GM18867 (cell line): ENCODE measurements at regions not wholly inside any gene's neighbourhood (a gene's known extent, or its start where the extent isn't known, plus 50 kb on each side); places are given as distances from the start of the nearest gene placed in this dataset.
"Not testable (repeated sequence)": the region's sequence is repeated elsewhere in the genome, so short reads cannot be mapped to it uniquely, and the experiment has no call there.

ENCODE experiments used
- ATAC-seq: cut with Tn5 transposase; IDR thresholded peaks from one replicate; pipeline ENCODE4 v1.9.1; 2021; ENCODE audit warnings: mild to moderate bottlenecking, moderate library complexity; ENCODE audit not compliant: unreplicated experiment

DNA sequence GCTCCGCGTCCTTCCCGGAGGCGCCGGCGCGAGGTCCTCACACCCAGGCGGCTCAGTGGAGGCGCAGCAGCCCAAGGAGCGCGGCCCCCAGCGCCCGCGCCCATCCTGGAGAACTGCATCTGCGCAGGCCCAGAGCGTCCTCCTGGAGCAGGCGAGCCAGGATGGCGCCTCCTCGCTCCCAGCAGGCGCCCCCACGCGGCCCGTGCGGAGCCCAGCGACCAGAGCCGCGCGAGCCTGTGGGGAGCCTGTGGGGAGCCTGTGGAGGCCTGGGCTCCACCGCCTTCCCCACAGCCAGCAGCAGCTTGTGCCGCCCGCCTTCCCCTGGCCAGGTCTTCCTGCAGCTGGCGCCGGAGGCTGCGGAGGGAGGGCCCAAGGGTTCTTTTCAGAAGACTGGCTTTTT is 953.9 kb downstream of the TMEM121 start:
- not testable (repeated sequence) for ATAC-seq

DNA sequence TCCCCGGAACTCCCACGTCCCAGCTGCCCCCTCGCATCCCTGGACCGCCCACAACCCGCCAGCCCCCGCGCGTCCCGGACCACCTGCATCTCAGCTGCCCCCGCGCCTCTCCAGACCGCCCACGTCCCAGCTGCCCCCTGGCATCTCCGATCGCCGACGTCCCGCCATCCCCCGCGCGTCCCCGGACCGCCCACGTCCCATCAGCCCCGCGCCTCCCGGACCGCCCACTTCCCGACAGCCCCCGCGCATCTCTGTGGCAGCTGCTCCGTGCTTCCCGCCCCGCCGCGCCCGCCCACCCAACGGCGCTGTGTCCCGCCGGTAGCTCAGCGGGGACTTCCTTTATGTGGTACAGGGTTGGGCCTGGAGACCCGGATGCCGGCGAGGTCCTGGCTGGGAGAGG is 955.8 kb downstream of the TMEM121 start:
- ATAC-seq: not testable (repeated sequence)

DNA sequence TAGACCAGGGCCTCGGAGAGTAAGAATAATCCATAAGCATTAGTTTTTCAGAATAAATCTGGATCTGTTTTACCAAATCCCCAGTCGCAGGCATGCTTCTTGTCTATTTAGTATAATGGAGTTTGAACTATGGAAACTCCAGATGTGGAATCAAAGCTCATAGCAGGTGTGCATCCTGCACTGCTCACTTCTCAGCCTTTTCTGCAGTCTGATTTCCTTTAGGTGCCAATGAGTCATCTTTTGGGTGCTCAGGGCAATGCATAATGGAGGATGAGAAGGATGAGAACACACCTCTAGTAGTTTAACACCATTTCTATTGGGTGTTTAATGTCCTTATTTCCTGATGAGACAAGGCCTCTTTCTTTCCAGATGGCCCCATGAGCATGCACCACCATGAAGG is 961.2 kb downstream of the TMEM121 start:
- no peak for ATAC-seq

DNA sequence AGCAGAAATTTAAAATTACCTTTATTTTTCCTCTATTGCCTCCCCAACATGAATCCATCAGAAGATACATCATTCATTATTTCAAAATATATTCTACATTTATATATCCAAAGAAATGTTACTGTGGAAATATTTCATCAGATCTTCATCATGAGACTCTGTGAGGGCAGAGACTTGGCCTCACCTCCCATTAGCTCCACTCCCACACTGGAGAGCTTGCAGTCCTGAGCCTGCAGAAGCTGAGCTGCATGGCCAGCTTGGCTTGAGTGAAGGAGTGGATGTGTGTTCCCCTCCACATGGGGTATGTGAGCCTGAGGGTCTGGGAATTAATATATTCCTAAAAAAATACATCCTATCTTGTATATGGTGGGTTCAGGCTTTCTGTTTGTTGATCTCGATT is 961.9 kb downstream of the TMEM121 start:
- no peak for ATAC-seq

DNA sequence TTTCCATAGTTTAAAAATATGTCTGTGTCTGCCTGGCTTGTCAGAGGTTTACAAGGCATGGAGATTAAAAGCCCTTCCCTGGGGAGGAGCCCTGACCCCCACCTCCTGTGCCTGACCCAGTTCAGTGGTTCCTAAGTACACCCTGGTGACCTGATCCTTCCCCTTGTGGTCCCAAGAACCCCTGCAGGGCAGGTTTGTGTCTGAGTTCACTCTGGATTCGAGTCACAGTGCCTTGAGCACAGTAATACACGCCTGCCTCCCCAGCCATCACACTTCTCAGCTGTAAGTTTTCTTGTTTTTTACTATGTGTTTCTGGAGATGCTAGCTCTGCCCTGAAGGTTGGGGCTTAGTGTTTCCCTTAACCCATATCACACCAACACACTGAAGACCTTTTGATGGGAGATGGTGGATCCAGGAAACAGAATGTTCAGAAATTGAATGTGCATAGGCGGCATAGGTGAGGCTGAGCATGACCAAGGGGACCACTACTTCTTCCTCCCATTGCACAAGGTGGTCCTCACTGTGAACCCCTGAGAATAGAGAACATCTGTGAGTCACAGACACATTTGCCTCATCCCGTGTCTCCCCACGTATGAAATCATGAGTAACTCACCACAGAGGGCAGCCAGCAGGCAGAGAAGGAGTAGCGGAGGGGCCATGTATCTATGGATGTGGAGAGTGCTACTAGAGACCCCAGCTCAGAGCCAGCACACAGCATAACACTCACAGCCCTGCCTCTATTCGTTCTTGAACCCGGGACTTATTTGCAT is 962.9 kb downstream of the TMEM121 start:
- ATAC-seq: no peak

DNA sequence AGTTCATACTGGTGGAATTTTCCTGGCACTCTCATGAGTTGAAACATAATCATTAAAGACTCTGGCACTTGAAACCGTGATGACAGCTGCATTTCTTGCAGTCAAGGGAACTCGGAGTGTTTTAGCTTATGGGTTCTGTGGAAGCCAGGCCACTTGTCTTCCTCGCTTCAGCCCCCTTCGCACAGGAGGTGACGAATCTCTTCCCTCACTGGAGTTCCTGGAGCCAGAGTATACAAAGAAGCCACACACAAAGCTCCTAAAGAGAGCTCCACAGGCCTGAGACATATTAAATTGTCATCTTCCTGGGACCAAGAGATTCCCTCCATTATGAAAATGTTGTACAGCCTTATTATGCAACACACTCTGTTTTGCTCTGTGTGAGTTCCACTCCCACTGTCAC is 964.1 kb downstream of the TMEM121 start:
- no peak for ATAC-seq

DNA sequence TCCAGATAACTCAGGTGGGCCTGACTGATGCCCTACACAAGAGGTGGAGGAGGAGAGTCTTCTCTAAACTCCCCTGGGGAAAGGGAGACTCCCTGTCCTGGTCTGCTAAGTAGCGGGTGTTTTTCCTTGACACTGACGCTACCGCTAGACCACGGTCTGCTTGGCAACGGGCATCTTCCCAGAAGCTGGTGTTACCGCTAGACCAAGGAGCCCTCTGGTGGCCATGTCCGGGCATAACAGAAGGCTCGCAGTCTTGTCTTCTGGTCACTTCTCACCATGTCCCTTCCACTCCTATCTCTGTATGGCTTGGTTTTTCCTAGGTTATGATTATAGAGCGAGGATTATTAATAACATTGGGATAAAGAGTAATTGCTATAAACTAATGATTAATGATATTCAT is 965.5 kb downstream of the TMEM121 start:
- ATAC-seq: no peak

DNA sequence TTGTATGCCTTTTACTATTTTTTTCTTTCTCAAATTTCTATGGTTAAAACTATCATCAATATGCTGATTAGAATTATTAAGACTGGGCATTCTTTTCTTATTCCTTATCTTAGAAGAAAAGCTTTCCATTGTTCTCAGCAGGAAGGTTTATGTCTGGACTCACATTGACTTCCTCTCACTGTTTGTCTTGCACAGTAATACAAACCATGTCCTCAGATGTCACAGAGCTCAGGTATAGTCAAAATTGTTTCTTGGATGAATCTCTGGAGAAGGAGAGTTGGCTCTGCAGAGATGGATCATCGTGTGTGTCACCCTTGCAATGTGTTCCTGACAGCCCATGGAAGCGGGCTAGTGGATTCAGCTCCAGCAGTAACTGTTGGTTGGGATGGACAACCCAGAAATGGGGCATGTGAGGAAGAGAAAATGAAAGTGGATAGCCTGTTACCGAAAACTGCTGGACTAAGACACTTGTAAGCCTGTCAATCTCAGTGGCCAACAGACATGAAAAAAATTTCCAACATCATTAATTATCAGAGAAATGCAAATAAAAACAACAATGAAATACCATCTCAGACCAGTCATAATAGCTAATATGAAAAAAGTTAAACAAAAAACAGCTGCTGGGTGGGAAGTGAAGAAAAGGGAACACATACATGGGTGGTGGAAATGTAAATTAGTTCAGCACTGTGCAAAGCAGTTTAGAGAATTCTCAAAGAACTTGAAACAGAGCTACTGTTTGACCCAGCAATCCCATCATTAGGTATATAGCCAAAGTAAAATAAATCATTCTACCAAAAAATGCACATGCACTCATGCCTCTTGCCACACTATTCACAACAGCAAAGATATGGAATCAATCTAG is 967.8 kb downstream of the TMEM121 start:
- ATAC-seq: no peak

DNA sequence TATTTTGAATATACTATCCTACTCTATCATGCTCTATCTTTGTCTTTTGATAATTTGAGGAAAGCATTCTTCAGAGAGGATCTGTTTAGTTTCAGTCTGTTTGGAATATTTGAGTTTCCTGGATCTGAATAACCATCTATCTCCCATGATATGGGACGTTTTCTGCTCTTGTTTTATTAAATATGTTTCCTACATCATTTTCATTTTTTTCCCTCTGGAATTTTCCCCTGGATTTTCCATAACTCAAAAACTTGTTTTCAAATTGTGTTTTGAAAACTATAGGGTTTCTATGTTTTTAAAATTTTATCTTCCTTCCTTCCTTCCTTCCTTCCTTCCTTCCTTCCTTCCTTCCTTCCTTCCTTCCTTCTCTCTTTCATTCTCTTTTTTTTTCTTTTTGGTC is 974.2 kb downstream of the TMEM121 start:
- ATAC-seq: no peak

DNA sequence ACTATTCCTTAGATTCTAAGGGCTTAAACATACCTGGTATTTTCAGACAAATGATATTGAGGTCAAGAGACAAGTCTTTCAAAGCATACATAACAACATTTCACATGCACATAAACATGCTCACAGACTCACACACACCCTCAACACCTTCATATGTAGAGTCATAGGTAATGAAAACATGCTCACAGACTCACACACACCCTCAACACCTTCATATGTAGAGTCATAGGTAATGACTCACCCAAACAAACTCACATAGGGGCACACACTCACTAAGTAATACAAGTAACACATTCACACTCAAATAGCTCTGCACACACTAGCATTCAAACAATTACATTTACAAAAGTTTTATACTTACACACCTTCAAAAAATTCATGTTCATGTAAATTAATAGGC is 975.5 kb downstream of the TMEM121 start:
- no peak for ATAC-seq

DNA sequence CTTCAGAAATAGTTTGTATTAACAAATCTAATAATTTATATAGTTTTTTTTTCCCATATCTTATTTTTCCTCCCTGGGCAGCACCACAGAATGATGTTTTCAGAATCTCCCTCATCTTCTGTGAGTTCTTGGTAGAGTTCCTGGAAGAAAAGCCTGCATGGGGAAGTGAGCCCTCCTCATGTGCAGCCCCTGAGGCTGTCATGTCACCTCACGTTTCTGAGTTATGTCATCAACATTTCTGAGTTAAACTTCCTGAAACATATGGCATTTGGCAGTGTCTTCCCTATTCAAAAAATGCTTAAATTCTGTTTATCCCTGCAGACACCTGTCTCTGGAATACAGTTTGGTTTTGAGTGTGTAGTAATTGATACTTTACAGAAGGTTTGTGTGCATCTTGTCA is 979.0 kb downstream of the TMEM121 start:
- ATAC-seq: no peak

DNA sequence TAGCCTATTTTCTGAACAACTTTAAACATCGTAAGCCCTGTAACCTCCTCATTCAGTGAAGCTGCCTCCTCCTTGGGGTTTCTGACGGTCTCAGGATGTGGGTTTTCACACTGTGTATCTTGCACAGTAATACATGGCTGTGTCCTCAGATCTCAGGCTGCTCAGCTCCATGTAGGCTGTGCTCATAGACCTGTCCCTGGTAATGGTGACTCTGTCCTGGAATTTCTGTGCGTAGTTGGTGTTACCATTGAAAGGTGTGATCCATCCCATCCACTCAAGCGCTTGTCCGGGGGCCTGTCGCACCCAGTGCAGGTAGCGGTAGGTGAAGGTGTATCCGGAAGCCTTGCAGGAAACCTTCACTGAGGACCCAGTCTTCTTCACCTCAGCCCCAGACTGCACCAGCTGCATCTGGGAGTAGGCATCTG is 980.5 kb downstream of the TMEM121 start:
- ATAC-seq: no peak

DNA sequence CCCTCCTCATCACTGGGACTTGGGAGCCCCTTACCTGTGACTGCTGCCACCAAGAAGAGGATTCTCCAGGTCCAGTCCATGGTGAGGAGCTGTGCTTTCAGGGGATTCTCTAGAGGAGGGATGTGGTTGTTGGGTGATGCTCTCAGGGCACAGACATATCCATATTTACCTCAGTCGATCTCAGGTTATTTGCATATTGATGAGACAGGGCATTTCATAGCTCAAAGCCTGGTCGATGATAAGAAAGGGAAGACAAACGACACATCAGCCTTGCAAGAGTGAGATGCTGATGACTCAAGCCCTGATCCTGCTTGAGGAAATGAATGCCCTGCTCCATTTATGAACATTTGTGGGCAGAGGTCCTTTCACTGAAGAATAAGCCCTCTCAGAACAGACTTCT is 981.0 kb downstream of the TMEM121 start:
- ATAC-seq: no peak

DNA sequence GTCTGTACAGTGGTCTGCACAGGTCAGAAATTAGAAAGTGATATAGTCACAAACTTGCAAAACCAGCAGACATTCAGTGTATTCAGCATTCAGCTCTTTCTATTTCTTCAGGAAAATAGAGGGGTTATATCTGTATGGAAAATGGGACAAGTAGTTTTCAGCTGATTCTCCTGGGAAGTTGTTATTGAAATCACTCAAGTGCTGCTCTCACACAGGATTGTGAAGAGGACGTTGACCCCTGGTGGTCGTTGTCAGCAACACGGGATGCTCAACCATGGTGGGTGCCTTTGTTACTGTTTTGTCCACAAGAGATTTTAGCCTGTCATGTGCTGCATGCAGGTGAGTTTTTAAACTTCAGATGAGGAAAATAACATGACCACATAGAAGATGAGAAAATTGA is 981.8 kb downstream of the TMEM121 start:
- no peak for ATAC-seq

DNA sequence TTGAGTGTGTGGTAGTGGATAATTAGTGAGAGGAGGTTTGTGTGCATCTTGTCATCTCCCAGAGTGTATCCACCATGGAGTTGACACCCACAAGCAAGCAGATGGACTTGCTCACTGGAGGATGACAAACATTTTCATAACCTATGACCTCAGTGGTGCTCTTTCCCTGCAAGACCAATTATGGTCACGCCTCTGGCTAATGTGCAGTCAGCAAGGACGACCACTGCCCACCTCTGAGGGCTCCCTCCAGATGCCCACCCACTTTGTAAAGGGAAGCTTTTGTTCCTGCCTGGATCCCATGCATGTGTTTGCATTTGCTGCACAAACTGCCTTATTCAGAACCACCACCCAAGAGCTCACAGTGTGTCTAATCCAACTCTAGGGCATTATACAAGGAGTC is 982.8 kb downstream of the TMEM121 start:
- ATAC-seq: no peak

DNA sequence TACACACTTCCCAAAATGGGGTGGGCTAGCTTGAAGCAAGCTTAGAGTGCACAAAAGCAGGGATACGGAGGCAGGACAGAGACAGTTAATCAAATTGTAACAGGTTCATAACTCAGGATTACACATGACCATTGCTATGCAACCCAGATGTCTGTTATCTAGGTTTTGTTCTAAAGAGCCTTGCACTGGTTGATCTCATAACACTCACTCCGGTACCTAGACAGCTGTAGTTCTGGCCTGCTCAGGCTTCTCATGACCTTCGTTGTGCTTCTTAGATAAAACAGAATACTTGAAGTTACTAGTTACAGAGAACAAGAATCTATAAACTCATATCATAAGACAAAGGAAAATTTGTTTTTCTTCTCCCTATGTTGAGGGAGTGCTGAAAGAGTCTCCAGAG is 983.4 kb downstream of the TMEM121 start:
- ATAC-seq: no peak

DNA sequence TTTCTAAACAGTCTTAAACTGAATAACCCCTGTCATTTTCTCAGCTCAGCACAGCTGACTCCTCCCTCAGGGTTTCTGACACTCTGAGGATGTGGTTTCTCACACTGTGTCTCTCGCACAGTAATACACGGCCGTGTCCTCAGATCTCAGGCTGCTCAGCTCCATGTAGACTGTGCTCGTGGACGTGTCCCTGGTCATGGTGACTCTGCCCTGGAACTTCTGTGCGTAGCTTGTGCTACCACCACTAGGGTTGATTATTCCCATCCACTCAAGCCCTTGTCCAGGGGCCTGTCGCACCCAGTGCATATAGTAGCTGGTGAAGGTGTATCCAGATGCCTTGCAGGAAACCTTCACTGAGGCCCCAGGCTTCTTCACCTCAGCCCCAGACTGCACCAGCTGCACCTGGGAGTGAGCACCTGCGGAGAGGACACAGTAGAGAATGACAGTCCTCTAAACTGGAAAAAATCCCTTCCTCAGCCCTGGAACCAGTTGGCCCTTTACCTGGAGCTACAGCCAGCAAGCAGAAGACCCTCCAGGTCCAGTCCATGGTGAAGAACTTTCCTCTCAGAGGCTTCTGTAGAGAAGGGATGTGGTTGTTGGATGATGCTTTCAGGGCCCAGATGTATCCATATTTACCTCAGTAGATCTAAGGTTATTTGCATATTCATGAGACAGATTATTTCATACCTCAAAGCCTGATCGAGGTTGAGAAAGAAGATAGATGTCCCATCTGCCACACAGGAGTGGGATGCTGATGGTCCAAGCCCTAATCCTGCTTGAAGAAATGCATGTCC is 984.8 kb downstream of the TMEM121 start:
- ATAC-seq: no peak

DNA sequence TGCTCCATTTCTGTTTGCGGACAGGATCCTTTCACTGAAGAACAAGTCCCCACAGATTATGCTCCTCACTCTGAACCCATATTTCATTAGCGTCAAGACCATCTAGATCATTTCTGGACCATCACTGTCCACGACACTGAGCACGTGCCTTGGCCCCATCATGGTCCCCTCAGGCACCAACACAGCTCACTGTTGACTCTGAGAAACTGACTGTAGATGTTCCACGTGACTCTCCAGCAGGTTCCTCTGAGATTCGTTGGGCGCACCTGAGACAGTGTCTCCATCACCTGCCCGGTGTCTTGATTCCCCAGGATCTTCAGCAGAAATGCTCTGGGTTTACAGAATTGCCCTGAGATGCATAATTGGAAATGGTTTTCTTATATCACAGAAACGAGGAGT is 985.4 kb downstream of the TMEM121 start:
- no peak for ATAC-seq

DNA sequence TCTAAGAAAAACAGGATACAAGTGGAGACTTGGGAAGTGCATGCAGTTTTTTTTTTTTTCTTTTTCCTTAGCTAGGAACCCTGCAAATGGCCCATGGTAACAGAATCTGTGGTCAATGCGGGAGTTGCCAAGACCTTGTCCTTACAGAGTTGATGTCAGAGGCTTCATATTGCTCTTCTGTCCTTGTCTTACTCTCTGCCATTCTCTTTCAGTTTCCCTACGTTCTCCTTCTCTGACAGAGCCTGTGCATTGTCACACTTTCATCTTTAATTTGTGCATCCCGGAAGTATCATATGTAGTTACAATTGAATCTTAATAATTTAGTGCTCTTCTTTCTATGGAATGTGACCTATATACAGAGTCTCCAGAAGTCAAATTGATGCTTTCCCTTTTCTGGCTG is 986.9 kb downstream of the TMEM121 start:
- ATAC-seq: no peak

DNA sequence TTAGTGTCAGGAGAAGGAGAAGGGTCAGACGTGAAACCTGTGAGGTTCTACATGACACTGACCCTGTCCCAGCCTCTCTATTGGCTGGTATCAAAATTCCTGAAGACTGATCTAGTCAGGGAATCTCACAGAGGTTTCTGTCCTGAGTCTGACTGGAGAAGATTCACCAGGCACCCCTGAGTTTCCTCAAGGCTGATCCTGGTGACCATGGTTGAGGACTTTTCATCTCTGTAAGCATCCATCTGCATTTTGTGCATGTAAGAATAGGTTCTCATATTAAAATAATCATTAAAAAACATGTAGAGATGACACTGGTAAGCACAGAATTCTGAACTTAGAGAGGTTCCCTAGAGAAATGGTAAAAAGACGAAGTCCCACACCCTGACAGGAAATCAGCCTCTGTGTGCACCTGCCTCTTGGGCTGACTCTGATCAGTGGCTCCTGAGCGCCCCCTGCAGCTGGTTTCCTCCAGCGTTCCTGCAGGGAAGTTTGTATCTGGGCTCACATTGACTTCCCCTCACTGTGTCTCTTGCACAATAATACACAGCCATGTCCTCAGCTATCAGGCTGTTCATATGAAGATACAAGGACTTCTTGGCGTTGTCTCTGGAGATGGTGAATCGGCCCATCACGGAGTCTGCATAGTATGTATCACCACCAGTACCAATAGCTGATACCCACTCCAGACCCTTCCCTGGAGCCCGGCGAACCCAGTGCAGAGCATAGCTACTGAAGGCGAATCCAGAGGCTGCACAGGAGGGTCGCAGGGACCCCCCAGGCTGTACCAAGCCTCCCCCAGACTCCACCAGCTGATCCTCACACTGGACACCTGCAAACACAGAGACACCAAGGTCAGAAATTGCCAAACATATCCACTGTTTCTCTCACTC is 991.9 kb downstream of the TMEM121 start:
- no peak for ATAC-seq
